OCI-LY7 (cell line): ENCODE measurements at regions not wholly inside any gene's neighbourhood (a gene's known extent, or its start where the extent isn't known, plus 50 kb on each side); places are given as distances from the start of the nearest gene placed in this dataset.

Experiments
- BruUV-seq: library from RNA; stranded (reverse); fragments of 400-500 nt; replicated peaks from 2 replicates; lab custom pipeline; 2021; lab: Mats Ljungman, UMichigan
- CTCF ChIA-PET: fragments of 300-600 bp; sonication (Branson Sonifier 250); formaldehyde crosslinking; loops from one replicate; lab custom pipeline; 2022; ENCODE audit warnings: antibody characterized with exemption; ENCODE audit not compliant: unreplicated experiment; lab: Charles Lee
- POLR2A ChIA-PET: fragments of 300-600 bp; sonication (Branson Sonifier 250); formaldehyde crosslinking; loops from one replicate; lab custom pipeline; 2022; ENCODE audit warnings: antibody characterized with exemption; lab: Charles Lee
- DNase-seq: peaks from one replicate; pipeline ENCODE4 v3.0.0-alpha.2; 2015; ENCODE audit warnings: low spot score
- H2AFZ ChIP-seq: fragments of 200-600 bp; sonication (generic), shearing (Covaris generic); 2 replicates; pipeline ENCODE4 v1.6.1; 2014; ENCODE audit warnings: mild to moderate bottlenecking, antibody characterized with exemption, low read length, moderate library complexity
- H3K27ac ChIP-seq: fragments of 200-600 bp; sonication (generic); 2 replicates; pipeline ENCODE4 v1.5.1; 2014; ENCODE audit warnings: mixed run types, low read depth, mild to moderate bottlenecking, moderate library complexity, low read length, inconsistent platforms; ENCODE audit not compliant: poor library complexity, severe bottlenecking
- H3K36me3 ChIP-seq: fragments of 200-600 bp; sonication (generic); 2 replicates; pipeline ENCODE4 v1.6.1; 2014; ENCODE audit warnings: mild to moderate bottlenecking, antibody characterized with exemption, low read length, moderate library complexity, mixed read lengths; ENCODE audit not compliant: insufficient read depth
- H3K4me1 ChIP-seq: fragments of 200-600 bp; sonication (generic); 2 replicates; pipeline ENCODE4 v1.5.1; 2014; ENCODE audit warnings: mild to moderate bottlenecking, low read length; ENCODE audit not compliant: insufficient read depth, poor library complexity, severe bottlenecking
- H3K4me2 ChIP-seq: fragments of 200-600 bp; sonication (generic); 2 replicates; pipeline ENCODE4 v1.6.1; 2014; ENCODE audit warnings: mild to moderate bottlenecking, low read length
- H3K4me3 ChIP-seq: fragments of 200-600 bp; sonication (generic); 2 replicates; pipeline ENCODE4 v1.5.1; 2014; ENCODE audit warnings: mild to moderate bottlenecking, low read depth, low read length; ENCODE audit not compliant: poor library complexity, severe bottlenecking
- H3K79me2 ChIP-seq: fragments of 200-600 bp; sonication (generic); 2 replicates; pipeline ENCODE4 v1.6.1; 2016; ENCODE audit warnings: low read depth, mild to moderate bottlenecking, low read length, moderate library complexity, mixed read lengths; ENCODE audit not compliant: insufficient read depth
- H3K9me2 ChIP-seq: fragments of 200-600 bp; sonication (generic); 2 replicates; pipeline ENCODE4 v1.6.1; 2016; ENCODE audit warnings: mild to moderate bottlenecking, low read length, mixed read lengths; ENCODE audit not compliant: insufficient read depth
- H3K9me3 ChIP-seq: fragments of 200-600 bp; sonication (generic); 2 replicates; pipeline ENCODE4 v1.6.1; 2014; ENCODE audit warnings: mild to moderate bottlenecking, mixed run types, low read length, mixed read lengths
- H4K20me1 ChIP-seq: fragments of 200-600 bp; sonication (generic); 2 replicates; pipeline ENCODE4 v1.6.1; 2014; ENCODE audit warnings: mild to moderate bottlenecking, antibody characterized with exemption, low read length, moderate library complexity, mixed read lengths; ENCODE audit not compliant: insufficient read depth
- CTCF ChIP-seq: fragments of 200-600 bp; sonication (generic); conservative IDR thresholded peaks from 2 replicates; pipeline ENCODE4 v1.5.1; 2014; ENCODE audit warnings: mild to moderate bottlenecking, antibody characterized with exemption, low read length, moderate library complexity, mixed read lengths
- EZH2phosphoT487 ChIP-seq: fragments of 200-600 bp; sonication (generic); IDR thresholded peaks from 2 replicates; pipeline ENCODE4 v1.6.1; 2018; ENCODE audit warnings: low read depth, borderline replicate concordance, mild to moderate bottlenecking, mixed run types, antibody characterized with exemption, low read length, moderate library complexity, mixed read lengths
- intact Hi-C: fragments of 100-400 bp; cut with micrococcal nuclease; formaldehyde crosslinking; loops from one replicate; pipeline ENCODE4 v1.10.0; 2022; ENCODE audit not compliant: unreplicated experiment

- no peaks in the 10 kb centered on the region for H3K9me3 ChIP-seq
- peaks cover 12% of the 10 kb centered on the region for H3K4me1 ChIP-seq
- POLR2A ChIA-PET: no interaction called here
- no peak for TF ChIP-seq CTCF
- no peak for TF ChIP-seq EZH2phosphoT487
- H3K4me2 ChIP-seq: no peak overlapping the region
- H3K9me2 ChIP-seq: no peaks in the 10 kb centered on the region
- DNase-seq: no peak
- BruUV-seq: no TSS peak
- CTCF ChIA-PET: no interaction called here
- intact Hi-C loops: no loop called here
- H3K36me3 ChIP-seq: no peaks in the 10 kb centered on the region
- H4K20me1 ChIP-seq: no peaks in the 10 kb centered on the region
- H3K79me2 ChIP-seq: no peaks in the 10 kb centered on the region
- H3K4me3 ChIP-seq: no peak overlapping the region
- H3K27ac ChIP-seq: no peak overlapping the region
- no peak overlapping the region for H2AFZ ChIP-seq
Observed at GRCh38 chr6:150759483-150759882, 106.0 kb upstream of the MTHFD1L start.

GRCh38 chr6:150761771-150762170 is 103.7 kb upstream of the MTHFD1L start:
- peaks cover 34% of the 10 kb centered on the region for H3K4me1 ChIP-seq
- DNase-seq: no peak
- no peak overlapping the region for H2AFZ ChIP-seq
- no peak overlapping the region for H3K4me3 ChIP-seq
- no peaks in the 10 kb centered on the region for H3K9me2 ChIP-seq
- H3K9me3 ChIP-seq: no peaks in the 10 kb centered on the region
- POLR2A ChIA-PET: interaction anchor here (0.5 to 0.7 kb wide), 2 partner anchors 39 to 72 kb away, joined by 3 read pairs; no protein-coding TSS in a partner anchor
- CTCF ChIA-PET: no interaction called here
- H3K36me3 ChIP-seq: no peaks in the 10 kb centered on the region
- TF ChIP-seq EZH2phosphoT487: no peak
- no peak for TF ChIP-seq CTCF
- intact Hi-C loops: no loop called here
- no peak overlapping the region for H3K27ac ChIP-seq
- BruUV-seq: no TSS peak
- peaks cover 4% of the 10 kb centered on the region; the same call in 1 of the 2 replicates for H4K20me1 ChIP-seq
- no peaks in the 10 kb centered on the region for H3K79me2 ChIP-seq
- no peak overlapping the region for H3K4me2 ChIP-seq

GRCh38 chr6:150764334-150765066 is 101.0 kb upstream of the MTHFD1L start:
- Histone ChIP-seq H4K20me1 (peaks cover 4% of the 10 kb centered on the region; the same call in 1 of the 2 replicates), H3K4me3 (peak overlapping the region; percentile 46), H3K9me3 (no peaks in the 10 kb centered on the region), H3K4me2 (peak overlapping the region; percentile 92), H2AFZ (no peak overlapping the region), H3K27ac (peak overlapping the region; percentile 58), H3K9me2 (no peaks in the 10 kb centered on the region), H3K4me1 (peaks cover 45% of the 10 kb centered on the region), H3K36me3 (no peaks in the 10 kb centered on the region), H3K79me2 (no peaks in the 10 kb centered on the region)
- DNase-seq: no peak
- intact Hi-C loops: loop anchor here (2.0 to 5.0 kb wide), 3 partner anchors 77 to 166 kb away; partner anchors contain the start of gene PLEKHG1
- BruUV-seq: no TSS peak
- ChIA-PET CTCF (no interaction called here), POLR2A (interaction anchor here (0.6 to 1.7 kb wide), 7 partner anchors 10 to 631 kb away, joined by 3 to 8 read pairs (median 3); no protein-coding TSS in a partner anchor)
- TF ChIP-seq CTCF (no peak), EZH2phosphoT487 (no peak)
